Loucy (cell line): ENCODE measurements at regions not wholly inside any gene's neighbourhood (a gene's known extent, or its start where the extent isn't known, plus 50 kb on each side); places are given as distances from the start of the nearest gene placed in this dataset.

Source experiments
- H2AFZ ChIP-seq: fragments of 200-600 bp; sonication (generic); 2 replicates; pipeline ENCODE4 v1.6.0; 2016; ENCODE audit warnings: antibody characterized with exemption, mild to moderate bottlenecking, low read length, moderate library complexity
- H3F3A ChIP-seq: fragments of 200-600 bp; 2 replicates; pipeline ENCODE4 v1.6.0; 2016; ENCODE audit warnings: antibody characterized with exemption, low read depth, mild to moderate bottlenecking
- H3K27me3 ChIP-seq: fragments of 200-600 bp; sonication (generic); 2 replicates; pipeline ENCODE4 v1.6.1; 2014; ENCODE audit warnings: low read length, mild to moderate bottlenecking; ENCODE audit not compliant: insufficient read depth, poor library complexity, severe bottlenecking
- H3K36me3 ChIP-seq: fragments of 200-600 bp; sonication (generic); 2 replicates; pipeline ENCODE4 v1.6.1; 2016; ENCODE audit warnings: low read length; ENCODE audit not compliant: insufficient read depth
- H3K4me1 ChIP-seq: fragments of 200-600 bp; sonication (generic); 2 replicates; pipeline ENCODE4 v1.5.1; 2014; ENCODE audit warnings: low read length, mild to moderate bottlenecking; ENCODE audit not compliant: insufficient read depth, poor library complexity, severe bottlenecking
- H3K4me2 ChIP-seq: fragments of 200-600 bp; sonication (generic); 2 replicates; pipeline ENCODE4 v1.6.0; 2014; ENCODE audit warnings: antibody characterized with exemption, low read length, low read depth, mild to moderate bottlenecking; ENCODE audit not compliant: poor library complexity, severe bottlenecking
- H3K4me3 ChIP-seq: fragments of 200-600 bp; sonication (generic); 2 replicates; pipeline ENCODE4 v1.5.1; 2014; ENCODE audit warnings: low read length, mild to moderate bottlenecking, mixed read lengths; ENCODE audit not compliant: poor library complexity, severe bottlenecking
- H3K79me2 ChIP-seq: fragments of 200-600 bp; sonication (generic); 2 replicates; pipeline ENCODE4 v1.6.1; 2014; ENCODE audit warnings: low read length; ENCODE audit not compliant: insufficient read depth
- H3K9ac ChIP-seq: fragments of 200-600 bp; sonication (generic); 2 replicates; pipeline ENCODE4 v1.6.0; 2014; ENCODE audit warnings: mild to moderate bottlenecking, low read depth, low read length, moderate library complexity; ENCODE audit not compliant: poor library complexity, severe bottlenecking
- H3K9me2 ChIP-seq: fragments of 200-600 bp; sonication (generic); replicated peaks from 2 replicates; pipeline ENCODE4 v1.6.1; 2016; ENCODE audit warnings: low read depth, low read length, mixed read lengths
- H3K9me3 ChIP-seq: fragments of 200-600 bp; sonication (generic); 2 replicates; pipeline ENCODE4 v1.6.1; 2014; ENCODE audit warnings: mild to moderate bottlenecking, antibody characterized with exemption, low read length, low read depth; ENCODE audit not compliant: insufficient read depth
- H4K20me1 ChIP-seq: fragments of 200-600 bp; sonication (generic); 2 replicates; pipeline ENCODE4 v1.6.0; 2014; ENCODE audit warnings: antibody characterized with exemption, low read length, mild to moderate bottlenecking; ENCODE audit not compliant: insufficient read depth, poor library complexity, severe bottlenecking
- EZH2phosphoT487 ChIP-seq: fragments of 200-600 bp; IDR thresholded peaks from 2 replicates; pipeline ENCODE4 v1.6.1; 2018; ENCODE audit warnings: antibody characterized with exemption, mild to moderate bottlenecking, moderate library complexity, borderline replicate concordance
- TF ChIP-seq, protein P1 (sequence below): fragments of 200-600 bp; sonication (generic); conservative IDR thresholded peaks from 2 replicates; pipeline ENCODE4 v1.5.1; 2014; ENCODE audit warnings: mild to moderate bottlenecking, antibody characterized with exemption, low read length

DNA sequence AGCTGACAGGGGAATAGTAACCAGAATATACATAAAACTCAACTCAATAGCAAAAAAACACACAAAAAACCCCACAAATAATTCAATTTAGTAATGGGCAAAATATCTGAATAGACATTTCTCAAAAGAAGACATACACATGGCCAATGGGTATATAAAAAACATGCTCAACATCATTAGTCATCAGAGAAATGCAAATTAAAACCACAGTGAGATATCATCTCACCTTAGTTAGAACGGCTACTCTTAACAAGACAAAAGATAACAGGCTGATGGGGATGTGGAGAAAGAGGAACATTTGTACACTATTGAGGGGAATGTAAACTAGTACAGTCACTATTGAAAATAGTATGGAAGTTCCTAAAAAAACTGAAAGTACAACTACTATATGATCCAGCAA lies 678.6 kb downstream of the MECOM start:
- H3K9me3 ChIP-seq = no peaks in the 10 kb centered on the region
- H3K4me2 ChIP-seq = no peak overlapping the region
- H3K4me3 ChIP-seq = no peak overlapping the region
- no peaks in the 10 kb centered on the region for H3K9me2 ChIP-seq
- no peaks in the 10 kb centered on the region for H3K36me3 ChIP-seq
- H3K79me2 ChIP-seq = no peaks in the 10 kb centered on the region
- H3F3A ChIP-seq = peaks cover 3% of the 10 kb centered on the region; the same call in 1 of the 2 replicates
- H3K27me3 ChIP-seq = no peaks in the 10 kb centered on the region
- peaks cover 3% of the 10 kb centered on the region for H3K4me1 ChIP-seq
- no peak for TF ChIP-seq EZH2phosphoT487
- TF ChIP-seq, protein P1, sequence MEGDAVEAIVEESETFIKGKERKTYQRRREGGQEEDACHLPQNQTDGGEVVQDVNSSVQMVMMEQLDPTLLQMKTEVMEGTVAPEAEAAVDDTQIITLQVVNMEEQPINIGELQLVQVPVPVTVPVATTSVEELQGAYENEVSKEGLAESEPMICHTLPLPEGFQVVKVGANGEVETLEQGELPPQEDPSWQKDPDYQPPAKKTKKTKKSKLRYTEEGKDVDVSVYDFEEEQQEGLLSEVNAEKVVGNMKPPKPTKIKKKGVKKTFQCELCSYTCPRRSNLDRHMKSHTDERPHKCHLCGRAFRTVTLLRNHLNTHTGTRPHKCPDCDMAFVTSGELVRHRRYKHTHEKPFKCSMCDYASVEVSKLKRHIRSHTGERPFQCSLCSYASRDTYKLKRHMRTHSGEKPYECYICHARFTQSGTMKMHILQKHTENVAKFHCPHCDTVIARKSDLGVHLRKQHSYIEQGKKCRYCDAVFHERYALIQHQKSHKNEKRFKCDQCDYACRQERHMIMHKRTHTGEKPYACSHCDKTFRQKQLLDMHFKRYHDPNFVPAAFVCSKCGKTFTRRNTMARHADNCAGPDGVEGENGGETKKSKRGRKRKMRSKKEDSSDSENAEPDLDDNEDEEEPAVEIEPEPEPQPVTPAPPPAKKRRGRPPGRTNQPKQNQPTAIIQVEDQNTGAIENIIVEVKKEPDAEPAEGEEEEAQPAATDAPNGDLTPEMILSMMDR = no peak
- no peak overlapping the region for H3K9ac ChIP-seq
- H4K20me1 ChIP-seq = no peaks in the 10 kb centered on the region
- no peak overlapping the region for H2AFZ ChIP-seq

DNA sequence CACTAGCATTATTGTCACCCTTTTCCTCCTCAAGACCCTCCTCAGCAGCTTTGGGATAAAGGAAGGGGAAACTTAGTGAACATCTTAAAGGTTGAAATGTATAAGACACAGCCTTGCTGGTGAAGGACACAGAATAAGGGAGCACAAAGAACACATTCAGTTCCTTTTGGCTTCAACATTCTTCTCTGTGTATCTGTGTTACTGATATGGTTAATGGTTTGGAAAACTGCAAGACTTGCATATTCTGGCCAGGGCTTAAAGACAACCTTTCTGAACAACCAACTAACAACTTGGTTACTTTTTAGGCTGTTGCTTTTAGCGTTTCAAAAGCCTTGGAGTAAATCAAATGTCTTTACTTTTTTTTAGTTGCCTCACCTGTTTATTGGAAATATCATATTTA lies 680.5 kb downstream of the MECOM start:
- Histone ChIP-seq H3K36me3 (no peaks in the 10 kb centered on the region), H3K9me2 (no peaks in the 10 kb centered on the region), H3K4me3 (no peak overlapping the region), H4K20me1 (no peaks in the 10 kb centered on the region), H3K27me3 (no peaks in the 10 kb centered on the region), H3F3A (peaks cover 3% of the 10 kb centered on the region; the same call in 1 of the 2 replicates), H3K9me3 (no peaks in the 10 kb centered on the region), H3K79me2 (no peaks in the 10 kb centered on the region), H3K9ac (no peak overlapping the region), H2AFZ (no peak overlapping the region), H3K4me1 (peaks cover 3% of the 10 kb centered on the region), H3K4me2 (no peak overlapping the region)
- TF ChIP-seq, protein P1 = no peak
- no peak for TF ChIP-seq EZH2phosphoT487

DNA sequence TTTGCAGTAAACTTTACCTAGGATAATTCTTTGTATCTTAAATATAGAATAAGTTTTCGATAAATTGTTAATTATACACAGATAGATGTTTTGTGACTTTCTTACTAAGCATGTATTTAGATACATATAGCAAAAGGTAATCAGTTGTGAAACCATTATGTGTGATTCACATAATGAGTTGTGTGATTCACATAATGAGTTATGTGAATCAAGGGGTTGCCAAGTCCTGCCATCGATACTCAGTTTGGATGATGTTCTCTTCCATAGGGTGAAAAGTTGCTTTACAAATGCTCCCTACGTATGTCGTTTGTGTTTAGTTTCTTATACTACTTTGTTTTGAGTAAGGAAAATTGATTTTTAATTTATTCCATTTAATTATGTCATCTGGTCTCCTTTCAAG lies 682.1 kb downstream of the MECOM start:
- Histone ChIP-seq H3K9ac (no peak overlapping the region), H4K20me1 (no peaks in the 10 kb centered on the region), H3F3A (peaks cover 3% of the 10 kb centered on the region; the same call in 1 of the 2 replicates), H3K9me2 (no peaks in the 10 kb centered on the region), H2AFZ (no peak overlapping the region), H3K79me2 (no peaks in the 10 kb centered on the region), H3K27me3 (no peaks in the 10 kb centered on the region), H3K4me3 (no peak overlapping the region), H3K4me2 (no peak overlapping the region), H3K36me3 (no peaks in the 10 kb centered on the region), H3K4me1 (peaks cover 3% of the 10 kb centered on the region), H3K9me3 (no peaks in the 10 kb centered on the region)
- no peak for TF ChIP-seq EZH2phosphoT487
- TF ChIP-seq, protein P1 = no peak
